RWPE1 (cell line): ENCODE measurements at regions not wholly inside any gene's neighbourhood (a gene's known extent, or its start where the extent isn't known, plus 50 kb on each side); places are given as distances from the start of the nearest gene placed in this dataset.

ENCODE experiments used
- CTCF ChIA-PET: fragments of 350-600 bp; sonication (Branson Sonifier 250); formaldehyde crosslinking; extraction: SDS; loops from one replicate; lab custom pipeline; 2021; lab: Yijun Ruan, JAX
- POLR2A ChIA-PET: fragments of 400-600 bp; formaldehyde crosslinking; extraction: SDS; loops from one replicate; lab custom pipeline; 2020; ENCODE audit warnings: antibody characterized with exemption; ENCODE audit not compliant: low non-redundant PET; lab: Yijun Ruan, JAX
- DNase-seq: peaks from one replicate; pipeline ENCODE4 v3.0.0; 2012; ENCODE audit warnings: low spot score
- H3K27ac ChIP-seq: fragments of 450-650 bp; 2 replicates; pipeline ENCODE4 v1.5.1; 2017
- CTCF ChIP-seq: fragments of 450-650 bp; conservative IDR thresholded peaks from 2 replicates; pipeline ENCODE4 v1.5.1; 2017; ENCODE audit warnings: low read depth, mild to moderate bottlenecking

- no peak for TF ChIP-seq CTCF
- CTCF ChIA-PET, result no interaction called here
- POLR2A ChIA-PET, result no interaction called here
- no peak for DNase-seq
- H3K27ac ChIP-seq, result no peak overlapping the region
Measured at GRCh38 chr3:88362428-88362827, 212.7 kb downstream of the C3orf38 start.

GRCh38 chr3:88364926-88365325 lies 215.2 kb downstream of the C3orf38 start:
- ChIA-PET CTCF (no interaction called here), POLR2A (no interaction called here)
- H3K27ac ChIP-seq, result no peak overlapping the region
- TF ChIP-seq CTCF, result no peak
- DNase-seq, result no peak

- no peak for TF ChIP-seq CTCF
- ChIA-PET CTCF (no interaction called here), POLR2A (no interaction called here)
- no peak overlapping the region for H3K27ac ChIP-seq
- no peak for DNase-seq
Measured at GRCh38 chr3:88369337-88369736, 219.6 kb downstream of the C3orf38 start.

GRCh38 chr3:88369767-88370166 lies 220.0 kb downstream of the C3orf38 start:
- H3K27ac ChIP-seq, result no peak overlapping the region
- POLR2A ChIA-PET, result no interaction called here
- CTCF ChIA-PET, result no interaction called here
- no peak for DNase-seq
- no peak for TF ChIP-seq CTCF

- no peak for TF ChIP-seq CTCF
- peak; percentile 1 for DNase-seq
- H3K27ac ChIP-seq, result no peak overlapping the region
- ChIA-PET POLR2A (no interaction called here), CTCF (no interaction called here)
Measured at GRCh38 chr3:88385090-88385489, 235.3 kb downstream of the C3orf38 start.

GRCh38 chr3:88398581-88398980 lies 248.8 kb downstream of the C3orf38 start:
- H3K27ac ChIP-seq, result no peak overlapping the region
- DNase-seq, result no peak
- TF ChIP-seq CTCF, result no peak
- ChIA-PET CTCF (no interaction called here), POLR2A (no interaction called here)

GRCh38 chr3:88403319-88403718 lies 253.6 kb downstream of the C3orf38 start:
- no peak overlapping the region for H3K27ac ChIP-seq
- DNase-seq, result no peak
- POLR2A ChIA-PET, result no interaction called here
- CTCF ChIA-PET, result no interaction called here
- TF ChIP-seq CTCF, result no peak
